ENCODE measurements at regions not wholly inside any gene's neighbourhood (a gene's known extent, or its start where the extent isn't known, plus 50 kb on each side); places are given as distances from the start of the nearest gene placed in this dataset.

DNA sequence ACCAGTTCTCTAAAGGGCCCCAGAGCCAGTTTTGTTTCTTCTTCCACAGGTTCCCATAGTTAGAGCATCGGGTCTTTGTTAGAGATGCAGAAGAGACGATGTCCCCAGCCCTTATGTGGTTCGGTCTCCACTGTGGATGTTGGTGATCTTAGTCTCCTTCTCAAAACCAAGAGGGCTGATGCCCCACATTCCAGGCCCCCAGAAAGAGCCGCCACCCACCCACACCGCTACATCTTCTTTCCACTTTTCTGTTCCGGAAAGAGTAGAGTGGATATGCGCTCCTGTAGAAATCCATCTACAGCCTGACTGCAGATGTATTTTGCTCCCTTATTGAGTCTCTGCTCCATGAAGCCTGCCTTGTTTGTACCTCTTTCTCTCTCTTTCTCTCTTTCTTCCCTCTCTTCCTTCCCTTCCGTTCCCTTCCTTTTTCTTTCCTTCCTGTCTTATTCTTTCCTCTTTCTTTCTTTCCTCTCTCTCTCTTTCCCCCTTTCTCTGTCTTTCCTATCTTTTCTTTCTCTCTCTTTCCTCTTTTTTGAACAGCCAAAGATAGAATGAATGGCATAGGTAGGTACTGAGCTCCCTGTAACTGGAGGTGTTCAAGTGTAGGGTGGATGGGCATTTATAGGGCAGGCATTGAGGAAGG is 224.3 kb downstream of the SEC14L1 start:
- DNase-seq (ENCODE audit: low read depth): no peak

DNA sequence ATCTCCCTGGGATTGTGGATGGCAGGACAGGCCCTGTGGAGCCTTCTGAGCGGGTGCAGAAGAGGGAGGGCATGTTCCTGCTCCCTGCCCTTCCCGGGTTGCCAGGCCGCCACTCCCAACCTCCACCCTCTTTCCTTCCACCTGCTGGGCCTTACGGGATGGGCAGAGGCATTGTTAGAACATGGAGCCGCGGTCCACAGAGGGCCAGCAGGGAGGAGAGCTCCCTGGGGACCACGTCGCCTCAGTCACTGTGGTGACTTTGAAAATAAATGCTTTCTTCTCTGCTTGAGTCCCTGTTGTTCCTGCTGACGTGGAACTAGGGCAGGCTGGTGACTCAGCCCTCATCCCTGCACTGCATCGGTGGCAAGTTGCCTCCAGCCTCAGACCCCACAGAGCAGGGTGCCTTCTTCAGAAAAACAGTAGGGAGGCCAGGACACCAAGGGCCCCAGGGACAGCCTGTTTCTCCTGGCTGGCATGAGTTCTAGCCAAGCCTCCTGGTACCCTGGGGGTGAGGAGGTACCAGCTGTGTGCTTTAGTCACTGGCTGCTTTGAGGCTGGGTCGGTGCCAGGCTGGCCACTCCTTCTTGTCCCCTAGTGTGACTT is 224.9 kb downstream of the SEC14L1 start:
- DNase-seq (ENCODE audit: low read depth): no peak

DNA sequence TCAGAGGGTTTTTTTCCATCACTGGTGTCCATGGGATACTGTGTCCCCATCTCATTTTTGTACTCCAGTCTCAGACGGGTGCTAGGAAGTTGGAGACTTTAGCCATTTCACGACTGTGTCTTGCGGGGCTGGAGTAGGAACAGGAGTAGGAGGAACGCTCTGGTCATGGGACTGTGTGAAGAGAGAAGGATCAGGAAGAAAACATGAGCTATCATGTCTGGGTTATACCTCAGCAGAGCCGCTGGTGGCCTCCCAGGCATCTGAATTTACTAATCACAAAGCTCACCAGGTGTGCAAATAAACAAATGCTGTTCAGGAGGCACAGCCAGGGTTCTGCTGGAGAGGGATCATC is 225.4 kb downstream of the SEC14L1 start:
- no peak for DNase-seq (ENCODE audit: low read depth)

DNA sequence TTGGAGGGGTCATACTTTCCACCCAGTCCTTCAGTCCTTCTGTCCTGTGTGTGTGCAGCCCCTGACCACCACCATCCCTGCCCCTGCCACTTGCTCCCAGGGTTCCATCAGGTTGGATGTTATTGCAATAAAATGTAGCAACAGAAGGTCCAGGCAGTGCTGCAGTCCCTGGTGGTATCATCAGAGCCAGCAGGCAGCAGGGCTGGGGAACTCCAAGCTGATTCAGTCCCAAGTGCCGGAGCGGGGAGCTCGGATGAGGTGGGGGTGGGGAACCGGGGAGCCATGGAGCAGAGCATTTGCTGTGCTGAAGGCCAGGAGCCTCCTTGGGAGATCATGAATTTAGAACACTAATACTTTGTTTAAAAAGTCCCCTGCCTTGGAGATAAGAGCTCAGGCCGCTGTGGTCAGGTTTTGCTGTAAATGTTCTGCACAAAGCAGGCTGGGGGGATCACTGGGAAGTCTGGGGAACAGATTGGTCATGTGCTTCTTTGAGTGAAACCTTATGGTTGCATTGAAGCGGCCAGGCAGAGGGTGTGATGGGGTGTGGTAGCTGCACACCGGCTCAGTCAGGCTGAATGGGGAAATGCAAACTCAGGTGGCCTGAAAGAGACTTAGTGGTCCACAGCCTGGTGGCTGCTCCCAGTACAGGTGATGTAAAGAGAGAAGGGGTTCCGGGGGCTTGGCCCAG is 225.9 kb downstream of the SEC14L1 start:
- DNase-seq (ENCODE audit: low read depth): no peak

DNA sequence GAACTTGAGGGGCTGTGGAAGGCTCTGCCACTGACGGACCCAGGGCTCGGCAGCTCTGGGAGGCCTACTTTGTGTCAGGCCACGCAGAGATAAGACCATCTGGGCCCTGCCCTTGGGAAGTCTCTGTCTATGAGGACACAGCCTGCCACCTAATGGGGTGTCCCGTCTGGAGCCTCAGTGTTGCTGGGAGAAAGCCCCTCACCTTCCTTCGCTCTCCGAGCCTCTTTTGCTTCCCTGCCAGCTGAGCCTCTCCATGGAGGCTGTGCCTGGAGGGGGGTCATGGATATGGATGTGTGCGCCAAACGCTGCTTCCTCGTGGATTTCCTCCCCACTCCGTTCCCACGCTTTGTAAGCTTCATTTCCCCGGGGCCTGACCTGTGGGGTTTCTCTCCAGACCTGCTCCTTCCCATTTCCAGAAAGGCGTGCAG is 228.8 kb downstream of the SEC14L1 start:
- DNase-seq (ENCODE audit: low read depth): no peak

DNA sequence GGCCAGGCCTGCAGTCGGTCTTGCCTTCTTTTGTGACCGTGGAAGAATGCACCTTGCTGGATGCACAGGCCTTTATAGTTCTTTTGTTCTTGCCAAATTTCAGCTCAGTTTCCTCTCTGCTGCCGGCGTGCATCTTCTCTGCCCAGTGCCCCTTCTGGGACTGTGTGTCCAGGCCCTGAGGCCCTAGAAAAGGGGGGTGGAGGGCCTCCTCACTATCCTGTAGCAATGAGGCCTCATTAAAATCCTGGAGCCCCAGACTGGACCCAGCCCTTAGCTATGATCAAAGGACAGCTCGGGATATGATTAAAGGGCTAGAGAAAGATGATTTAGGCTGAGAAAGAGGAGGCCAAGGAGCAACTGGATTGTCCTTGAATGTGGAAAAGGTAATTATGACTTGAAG is 229.8 kb downstream of the SEC14L1 start:
- no peak for DNase-seq (ENCODE audit: low read depth)

DNA sequence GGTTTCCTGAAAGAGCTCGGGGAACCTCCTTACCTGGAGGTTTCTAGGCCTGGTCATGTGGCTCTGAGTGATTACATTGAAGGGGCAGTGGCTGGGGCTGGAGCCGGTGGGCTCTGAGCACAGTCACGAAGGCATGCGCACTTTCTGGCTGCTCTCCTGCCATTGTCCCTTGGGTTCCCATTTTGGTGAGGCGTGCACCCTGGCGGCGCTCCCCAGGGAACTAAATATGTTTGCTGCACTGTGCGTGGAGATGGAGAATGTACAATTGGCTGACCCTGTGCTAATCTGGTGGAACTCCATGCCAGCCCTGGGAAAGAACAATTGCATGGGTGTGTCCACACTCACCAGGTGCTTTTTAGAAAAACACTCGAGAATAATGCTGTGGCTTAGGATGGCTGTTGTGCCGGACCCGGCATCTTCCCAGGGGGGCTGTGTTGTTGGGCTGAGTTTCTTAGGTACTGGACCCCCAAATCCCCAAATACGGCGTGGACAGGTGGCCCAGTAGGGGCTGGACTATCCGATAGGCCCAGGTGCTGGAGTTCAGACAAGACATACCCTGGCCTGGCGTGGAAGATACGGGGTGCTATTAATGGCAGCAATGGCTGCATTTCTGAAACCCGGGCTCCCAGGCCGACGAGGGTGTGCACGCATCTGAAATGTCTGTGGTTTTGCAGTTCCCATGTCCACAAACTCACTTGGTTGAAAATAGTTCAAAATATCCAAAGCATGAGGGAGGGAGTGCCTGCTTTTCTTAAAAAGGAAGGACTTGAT is 230.5 kb downstream of the SEC14L1 start:
- DNase-seq (ENCODE audit: low read depth): no peak

DNA sequence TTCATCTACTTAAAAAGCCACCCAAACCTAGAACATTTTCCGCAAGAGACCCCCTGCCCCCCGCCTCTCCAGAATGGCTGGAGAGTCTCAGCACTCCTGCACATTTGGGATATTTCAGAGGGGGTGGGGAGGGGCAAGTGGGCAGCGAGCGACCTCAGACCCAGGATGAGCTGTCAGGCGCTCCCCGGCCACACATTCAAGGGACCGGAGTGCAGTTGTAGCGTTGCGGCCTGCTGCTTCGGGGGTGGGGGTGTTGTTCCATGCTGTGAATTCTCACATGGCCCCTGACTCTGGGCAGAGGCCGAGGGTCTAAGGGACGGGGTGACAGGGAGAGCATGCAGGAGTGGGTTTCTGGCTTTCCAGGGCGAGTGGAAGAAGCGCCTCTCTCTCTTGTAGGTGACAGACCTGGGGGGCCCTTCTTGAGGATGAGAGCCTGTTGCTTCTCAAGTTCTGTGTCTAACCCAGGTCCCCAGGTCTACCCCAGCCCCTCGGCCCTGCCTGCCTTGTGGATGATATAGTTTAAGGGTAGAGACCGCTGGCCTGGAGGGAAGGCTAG is 231.2 kb downstream of the SEC14L1 start:
- DNase-seq (ENCODE audit: low read depth): no peak

DNA sequence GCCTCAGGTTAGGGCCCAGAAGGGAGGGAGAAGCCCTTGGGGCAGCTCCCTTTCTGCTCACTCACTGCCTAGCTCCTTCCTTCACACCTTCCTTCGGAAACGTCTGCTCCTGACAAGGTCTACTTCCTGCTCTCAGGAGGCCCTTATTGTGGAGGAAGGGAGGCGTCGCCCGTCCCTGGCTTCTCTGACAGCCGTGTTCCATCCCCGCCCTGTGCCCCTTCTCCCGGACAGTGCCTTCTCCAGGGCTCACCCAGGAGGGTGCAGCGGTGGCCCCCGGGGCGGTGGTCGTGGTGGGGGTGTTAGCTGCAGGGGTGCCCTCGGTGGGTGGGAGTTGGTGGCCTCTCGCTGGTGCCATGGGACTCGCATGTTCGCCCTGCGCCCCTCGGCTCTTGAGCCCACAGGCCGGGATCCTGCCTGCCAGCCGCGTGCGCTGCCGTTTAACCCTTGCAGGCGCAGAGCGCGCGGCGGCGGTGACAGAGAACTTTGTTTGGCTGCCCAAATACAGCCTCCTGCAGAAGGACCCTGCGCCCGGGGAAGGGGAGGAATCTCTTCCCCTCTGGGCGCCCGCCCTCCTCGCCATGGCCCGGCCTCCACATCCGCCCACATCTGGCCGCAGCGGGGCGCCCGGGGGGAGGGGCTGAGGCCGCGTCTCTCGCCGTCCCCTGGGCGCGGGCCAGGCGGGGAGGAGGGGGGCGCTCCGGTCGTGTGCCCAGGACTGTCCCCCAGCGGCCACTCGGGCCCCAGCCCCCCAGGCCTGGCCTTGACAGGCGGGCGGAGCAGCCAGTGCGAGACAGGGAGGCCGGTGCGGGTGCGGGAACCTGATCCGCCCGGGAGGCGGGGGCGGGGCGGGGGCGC is 231.9 kb downstream of the SEC14L1 start:
- DNase-seq (ENCODE audit: low read depth): no peak

DNA sequence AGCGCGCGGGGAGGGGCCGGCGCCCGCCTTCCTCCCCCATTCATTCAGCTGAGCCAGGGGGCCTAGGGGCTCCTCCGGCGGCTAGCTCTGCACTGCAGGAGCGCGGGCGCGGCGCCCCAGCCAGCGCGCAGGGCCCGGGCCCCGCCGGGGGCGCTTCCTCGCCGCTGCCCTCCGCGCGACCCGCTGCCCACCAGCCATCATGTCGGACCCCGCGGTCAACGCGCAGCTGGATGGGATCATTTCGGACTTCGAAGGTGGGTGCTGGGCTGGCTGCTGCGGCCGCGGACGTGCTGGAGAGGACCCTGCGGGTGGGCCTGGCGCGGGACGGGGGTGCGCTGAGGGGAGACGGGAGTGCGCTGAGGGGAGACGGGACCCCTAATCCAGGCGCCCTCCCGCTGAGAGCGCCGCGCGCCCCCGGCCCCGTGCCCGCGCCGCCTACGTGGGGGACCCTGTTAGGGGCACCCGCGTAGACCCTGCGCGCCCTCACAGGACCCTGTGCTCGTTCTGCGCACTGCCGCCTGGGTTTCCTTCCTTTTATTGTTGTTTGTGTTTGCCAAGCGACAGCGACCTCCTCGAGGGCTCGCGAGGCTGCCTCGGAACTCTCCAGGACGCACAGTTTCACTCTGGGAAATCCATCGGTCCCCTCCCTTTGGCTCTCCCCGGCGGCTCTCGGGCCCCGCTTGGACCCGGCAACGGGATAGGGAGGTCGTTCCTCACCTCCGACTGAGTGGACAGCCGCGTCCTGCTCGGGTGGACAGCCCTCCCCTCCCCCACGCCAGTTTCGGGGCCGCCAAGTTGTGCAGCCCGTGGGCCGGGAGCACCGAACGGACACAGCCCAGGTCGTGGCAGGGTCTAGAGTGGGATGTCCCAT is 232.8 kb downstream of the SEC14L1 start:
- DNase-seq (ENCODE audit: low read depth): no peak

DNA sequence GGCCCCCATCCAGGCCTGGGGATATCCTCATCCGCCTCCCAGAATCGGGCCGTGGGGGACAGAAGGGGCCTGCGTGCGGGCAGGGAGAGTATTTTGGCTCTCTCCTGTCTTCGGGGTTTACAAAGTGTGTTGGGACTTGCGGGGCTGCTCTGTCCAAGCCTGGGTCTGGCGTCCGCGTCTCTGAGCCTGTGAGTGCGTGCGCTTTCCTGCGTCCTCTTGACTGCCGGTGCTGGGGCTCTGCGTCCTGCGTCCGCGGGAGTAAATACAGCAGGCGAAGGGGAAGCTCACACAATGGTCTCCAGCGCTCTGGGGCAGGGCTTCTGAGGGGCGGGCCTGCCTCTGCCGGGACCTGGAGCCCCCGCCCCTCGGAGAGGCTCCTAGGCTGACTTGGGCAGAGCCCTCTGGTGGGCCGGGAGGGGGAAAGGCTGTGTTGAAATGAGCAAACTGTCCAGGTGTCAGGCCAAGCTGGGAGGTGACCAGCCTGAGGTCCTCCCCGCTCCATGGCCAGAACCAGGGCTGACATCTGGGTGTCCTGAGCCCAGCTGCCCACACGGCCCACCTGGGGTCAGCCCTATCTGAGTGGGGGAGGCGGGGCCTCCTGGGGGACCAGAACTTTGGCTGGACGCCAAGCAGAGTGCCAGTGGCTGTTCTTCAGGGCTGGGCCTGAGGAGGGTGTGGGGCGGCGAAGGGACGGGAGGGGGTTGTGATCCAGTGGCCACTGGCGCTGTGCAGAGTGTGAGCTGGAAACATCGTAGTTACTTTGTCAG is 233.6 kb downstream of the SEC14L1 start:
- no peak for DNase-seq (ENCODE audit: low read depth)

DNA sequence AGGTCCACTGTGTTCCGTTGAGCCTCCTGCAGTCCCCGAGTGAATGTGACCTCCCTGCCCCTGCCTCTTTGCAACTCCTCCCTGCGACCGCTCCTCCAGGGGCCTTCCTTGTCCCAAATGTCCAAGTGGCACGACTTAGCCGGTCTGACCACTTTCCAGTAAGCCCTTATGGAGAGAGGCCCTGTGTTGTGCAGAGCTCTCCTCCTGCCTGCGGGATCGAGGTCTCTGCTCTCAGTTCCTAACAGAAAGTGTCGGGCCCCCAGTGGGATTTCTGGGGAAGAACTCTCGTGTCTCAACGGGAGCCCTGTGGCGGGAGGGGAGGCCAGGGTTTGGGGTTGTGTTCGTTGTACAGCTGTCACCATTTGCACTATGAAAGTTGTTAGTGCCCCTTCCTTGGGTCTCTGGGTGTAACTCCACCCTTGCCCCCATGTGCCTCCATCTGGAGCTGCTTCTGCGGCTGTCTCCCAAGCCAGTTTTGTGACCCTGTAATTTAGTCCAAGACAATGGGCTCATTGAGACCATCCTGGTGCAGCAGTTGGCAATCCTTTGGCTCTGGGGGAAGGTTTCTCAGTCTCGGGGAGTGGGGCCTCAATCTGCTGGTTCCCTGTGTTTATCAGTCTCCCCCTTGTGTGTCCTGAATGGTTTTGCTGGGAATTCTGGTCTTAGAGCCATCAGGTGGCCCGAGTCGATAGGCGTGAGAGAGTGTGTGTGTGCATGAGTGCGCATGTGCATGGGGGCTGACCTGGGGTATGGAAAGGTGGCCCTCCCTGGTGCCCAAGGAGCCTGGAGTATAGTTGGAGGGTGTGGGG is 234.5 kb downstream of the SEC14L1 start:
- no peak for DNase-seq (ENCODE audit: low read depth)

DNA sequence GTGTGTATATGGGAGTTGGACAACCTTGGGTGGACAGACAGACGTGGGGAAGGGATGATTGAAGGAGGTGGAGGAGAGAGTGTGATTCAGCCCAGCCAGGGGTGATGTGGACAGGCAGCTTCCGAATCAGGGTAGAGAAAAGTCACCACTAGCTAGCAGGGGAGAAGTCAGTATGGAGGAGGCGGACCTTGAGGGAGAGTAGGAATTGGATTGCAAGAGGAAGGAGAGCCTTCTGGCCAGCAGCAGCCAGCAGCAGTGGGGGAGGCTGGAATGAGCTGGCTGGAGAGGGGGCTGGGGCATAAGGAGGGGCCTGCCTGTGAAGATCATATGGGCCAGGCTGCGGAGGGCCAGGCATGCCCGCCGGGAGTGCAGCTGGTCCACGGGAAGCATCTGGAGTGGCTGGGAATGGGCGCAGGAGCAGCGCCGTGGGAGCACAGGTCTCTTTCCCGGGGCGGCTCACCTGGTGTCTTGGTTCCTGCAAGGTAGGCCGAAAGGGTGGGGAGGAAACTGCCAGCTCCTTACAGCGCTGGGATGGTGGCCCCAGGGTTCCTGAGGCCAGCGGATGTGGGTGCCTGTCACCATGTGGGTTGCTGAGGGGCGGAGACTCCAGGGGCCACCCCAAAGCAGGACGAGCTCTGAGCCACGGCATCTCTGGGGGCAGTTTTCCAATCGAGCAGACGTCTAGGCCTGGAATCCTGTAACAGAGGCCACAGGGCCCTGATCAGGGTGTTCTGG is 235.3 kb downstream of the SEC14L1 start:
- no peak for DNase-seq (ENCODE audit: low read depth)

DNA sequence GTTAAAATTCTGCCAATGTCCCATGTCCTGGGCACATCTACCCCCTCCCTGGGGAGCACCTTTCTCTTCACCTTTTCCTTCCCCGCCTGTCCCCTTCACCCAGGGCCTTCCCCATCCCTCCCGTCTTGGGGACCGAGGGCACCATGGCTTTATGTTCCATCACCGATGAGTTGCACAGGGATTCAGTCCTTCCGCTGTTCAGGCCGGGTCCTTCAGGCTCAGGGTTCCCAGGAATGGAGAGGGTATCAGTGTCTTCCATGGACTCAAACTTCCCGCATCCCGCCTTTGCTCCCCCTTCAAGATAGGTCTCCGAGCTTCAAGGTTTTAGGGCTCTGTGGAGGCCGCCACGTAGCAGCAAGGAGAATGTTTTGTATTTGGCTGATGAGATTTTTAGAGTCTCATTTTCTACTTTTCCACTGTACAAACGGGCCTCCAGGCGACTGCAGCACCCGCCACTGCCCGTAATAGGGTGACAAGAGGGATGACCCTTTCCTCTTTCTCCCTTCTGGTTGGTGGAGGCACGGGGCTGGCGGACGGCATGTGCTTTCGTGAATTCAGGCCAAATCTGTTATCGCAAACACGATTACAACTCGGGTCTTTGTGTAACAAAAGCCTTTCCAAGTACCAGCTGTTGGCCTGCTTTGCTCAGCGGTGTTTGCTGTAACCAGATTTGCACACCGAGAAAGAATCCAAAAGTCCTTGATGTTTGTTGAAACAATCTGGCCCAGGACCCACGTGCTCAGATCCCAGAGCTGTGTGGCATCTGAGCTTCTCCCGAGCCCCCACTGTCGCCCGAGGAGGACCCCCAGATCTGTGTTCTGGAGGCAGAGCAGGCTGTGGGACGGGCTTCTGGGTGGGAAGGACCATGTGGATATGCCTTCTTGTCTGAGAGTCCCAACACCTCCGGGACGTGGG is 236.3 kb downstream of the SEC14L1 start:
- DNase-seq (ENCODE audit: low read depth): no peak

DNA sequence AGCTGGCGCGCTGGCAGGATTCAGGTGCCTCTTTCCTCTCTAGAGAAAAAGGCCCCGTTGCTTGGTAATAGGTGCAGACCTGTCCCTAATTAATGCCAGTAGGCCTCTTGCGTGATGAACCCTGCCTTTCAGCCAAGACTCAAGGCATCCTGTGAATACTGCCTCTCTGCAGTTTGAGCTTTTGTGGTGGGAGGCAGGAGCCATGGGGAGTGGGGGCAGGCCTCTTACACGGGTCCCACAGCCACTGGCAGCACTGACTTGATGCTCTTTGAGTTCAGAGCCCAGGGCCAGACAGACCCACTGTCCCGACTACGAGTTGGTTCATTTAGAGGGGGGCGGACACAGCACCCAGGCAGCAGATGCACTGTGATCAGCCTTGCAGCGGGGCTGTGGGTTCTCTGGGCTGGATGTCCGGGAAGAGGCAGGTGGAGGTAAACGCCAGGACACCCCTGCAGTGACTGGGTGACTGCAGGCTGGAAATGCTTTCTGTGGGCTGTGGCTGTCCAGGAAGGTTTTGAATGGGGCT is 237.0 kb downstream of the SEC14L1 start:
- no peak for DNase-seq (ENCODE audit: low read depth)

DNA sequence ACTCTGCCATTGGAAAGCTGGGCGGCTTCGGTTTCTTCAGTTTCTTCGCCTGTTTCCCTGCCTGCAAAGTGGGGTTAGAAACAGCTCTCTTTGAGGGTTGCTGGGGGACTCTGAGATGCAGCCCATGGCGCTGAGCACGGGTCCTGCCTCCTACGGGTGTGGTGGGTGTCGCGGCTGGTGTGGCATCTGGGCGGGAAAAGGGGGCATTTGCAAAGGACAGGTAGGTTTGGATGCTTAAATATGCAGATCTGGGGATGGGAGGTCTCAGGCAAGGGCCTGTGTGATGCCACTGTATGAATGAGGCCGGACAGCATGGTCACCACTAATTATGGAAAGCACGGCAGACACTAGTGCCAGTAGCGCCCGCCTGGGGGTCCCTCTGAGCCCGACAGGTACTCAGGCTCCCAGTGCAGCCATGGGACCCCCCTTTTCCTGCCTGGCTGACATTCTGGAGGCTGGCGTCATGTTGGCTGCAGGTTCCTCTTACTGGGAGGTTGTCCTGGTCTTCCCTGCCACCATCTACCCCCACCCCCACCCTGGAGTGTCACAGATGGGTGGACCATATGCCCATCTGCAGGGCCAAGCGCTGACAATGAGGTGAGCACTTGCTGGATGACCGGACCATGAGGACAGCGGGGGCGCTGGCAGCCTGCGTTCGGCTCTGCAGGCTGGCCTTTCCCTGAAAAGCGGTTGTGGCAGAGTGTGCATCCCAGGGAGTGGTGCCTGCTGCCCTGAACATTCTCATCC is 237.7 kb downstream of the SEC14L1 start:
- no peak for DNase-seq (ENCODE audit: low read depth)

All from HS-5 (cell line).